MG63 (cell line): ENCODE measurements at regions not wholly inside any gene's neighbourhood (a gene's known extent, or its start where the extent isn't known, plus 50 kb on each side); places are given as distances from the start of the nearest gene placed in this dataset.

Source experiments
- DNase-seq: peaks from one replicate; pipeline ENCODE4 v3.0.0-alpha.2; 2020
- H3K27me3 ChIP-seq: fragments of 250-450 bp; sonication (Bioruptor Pico); 2 replicates; pipeline ENCODE4 v1.5.1; 2020; ENCODE audit warnings: mild to moderate bottlenecking, moderate library complexity
- H3K36me3 ChIP-seq: fragments of 250-450 bp; sonication (Bioruptor Pico); 2 replicates; pipeline ENCODE4 v1.5.1; 2020; ENCODE audit warnings: mild to moderate bottlenecking, moderate library complexity
- H3K4me3 ChIP-seq: fragments of 250-450 bp; sonication (Bioruptor Pico); 2 replicates; pipeline ENCODE4 v1.5.1; 2020; ENCODE audit warnings: mild to moderate bottlenecking, moderate library complexity
- H3K9me3 ChIP-seq: fragments of 250-450 bp; sonication (Bioruptor Pico); 2 replicates; pipeline ENCODE4 v1.5.1; 2020; ENCODE audit warnings: mild to moderate bottlenecking, moderate library complexity

GRCh38 chr1:194104247-194104844 is 917.9 kb upstream of the B3GALT2 start:
- Histone ChIP-seq H3K27me3 (no peaks in the 10 kb centered on the region), H3K36me3 (no peaks in the 10 kb centered on the region)

GRCh38 chr1:194103516-194104246 is 917.3 kb upstream of the B3GALT2 start:
- no peaks in the 10 kb centered on the region for H3K36me3 ChIP-seq
- H3K27me3 ChIP-seq, result no peaks in the 10 kb centered on the region
- no peak for DNase-seq
- H3K4me3 ChIP-seq, result no peak overlapping the region
- H3K9me3 ChIP-seq, result no peaks in the 10 kb centered on the region

More at GRCh38 chr1:194104247-194104844, 917.9 kb upstream of the B3GALT2 start:
- H3K9me3 ChIP-seq, result no peaks in the 10 kb centered on the region
- H3K4me3 ChIP-seq, result no peak overlapping the region
- no peak for DNase-seq

- no peaks in the 10 kb centered on the region for H3K9me3 ChIP-seq
- no peak for DNase-seq
- H3K27me3 ChIP-seq, result no peaks in the 10 kb centered on the region
- H3K4me3 ChIP-seq, result no peak overlapping the region
- H3K36me3 ChIP-seq, result no peaks in the 10 kb centered on the region
Observed at GRCh38 chr1:194103101-194103500, 916.7 kb upstream of the B3GALT2 start.

- Histone ChIP-seq H3K36me3 (no peaks in the 10 kb centered on the region), H3K27me3 (no peaks in the 10 kb centered on the region), H3K9me3 (no peaks in the 10 kb centered on the region), H3K4me3 (no peak overlapping the region)
- no peak for DNase-seq
Observed at GRCh38 chr1:194102607-194103006, 916.2 kb upstream of the B3GALT2 start.

- Histone ChIP-seq H3K9me3 (no peaks in the 10 kb centered on the region), H3K4me3 (no peak overlapping the region), H3K27me3 (no peaks in the 10 kb centered on the region), H3K36me3 (no peaks in the 10 kb centered on the region)
- DNase-seq, result no peak
Observed at GRCh38 chr1:194084755-194085154, 898.3 kb upstream of the B3GALT2 start.

GRCh38 chr1:194081444-194081843 is 895.0 kb upstream of the B3GALT2 start:
- no peaks in the 10 kb centered on the region for H3K9me3 ChIP-seq
- no peak for DNase-seq
- H3K4me3 ChIP-seq, result no peak overlapping the region
- no peaks in the 10 kb centered on the region for H3K27me3 ChIP-seq
- H3K36me3 ChIP-seq, result no peaks in the 10 kb centered on the region

- no peaks in the 10 kb centered on the region for H3K36me3 ChIP-seq
- no peaks in the 10 kb centered on the region for H3K9me3 ChIP-seq
- no peak for DNase-seq
- H3K4me3 ChIP-seq, result no peak overlapping the region
- no peaks in the 10 kb centered on the region for H3K27me3 ChIP-seq
Observed at GRCh38 chr1:194080826-194081225, 894.4 kb upstream of the B3GALT2 start.

- no peak for DNase-seq
- H3K4me3 ChIP-seq, result no peak overlapping the region
- H3K27me3 ChIP-seq, result no peaks in the 10 kb centered on the region
- no peaks in the 10 kb centered on the region for H3K36me3 ChIP-seq
- no peaks in the 10 kb centered on the region; the same call in 1 of the 2 replicates for H3K9me3 ChIP-seq
Observed at GRCh38 chr1:194078765-194079164, 892.4 kb upstream of the B3GALT2 start.

GRCh38 chr1:194076646-194077045 is 890.2 kb upstream of the B3GALT2 start:
- Histone ChIP-seq H3K4me3 (no peak overlapping the region), H3K27me3 (no peaks in the 10 kb centered on the region), H3K9me3 (no peaks in the 10 kb centered on the region; the same call in 1 of the 2 replicates), H3K36me3 (no peaks in the 10 kb centered on the region)
- DNase-seq, result no peak

- Histone ChIP-seq H3K27me3 (no peaks in the 10 kb centered on the region), H3K4me3 (no peak overlapping the region), H3K9me3 (no peaks in the 10 kb centered on the region; the same call in 1 of the 2 replicates), H3K36me3 (no peaks in the 10 kb centered on the region)
- no peak for DNase-seq
Observed at GRCh38 chr1:194073833-194074232, 887.4 kb upstream of the B3GALT2 start.

- Histone ChIP-seq H3K36me3 (no peaks in the 10 kb centered on the region), H3K27me3 (no peaks in the 10 kb centered on the region), H3K9me3 (no peaks in the 10 kb centered on the region; the same call in 1 of the 2 replicates), H3K4me3 (no peak overlapping the region)
- no peak for DNase-seq
Observed at GRCh38 chr1:194071205-194071604, 884.8 kb upstream of the B3GALT2 start.

- H3K4me3 ChIP-seq, result no peak overlapping the region
- no peaks in the 10 kb centered on the region; the same call in 1 of the 2 replicates for H3K9me3 ChIP-seq
- H3K27me3 ChIP-seq, result no peaks in the 10 kb centered on the region
- H3K36me3 ChIP-seq, result no peaks in the 10 kb centered on the region
- DNase-seq, result no peak
Observed at GRCh38 chr1:194069831-194070218, 883.4 kb upstream of the B3GALT2 start.

GRCh38 chr1:194069168-194069830 is 882.9 kb upstream of the B3GALT2 start:
- DNase-seq, result peak; percentile 9
- H3K27me3 ChIP-seq, result no peaks in the 10 kb centered on the region
- no peak overlapping the region for H3K4me3 ChIP-seq
- H3K36me3 ChIP-seq, result no peaks in the 10 kb centered on the region
- H3K9me3 ChIP-seq, result no peaks in the 10 kb centered on the region

- Histone ChIP-seq H3K27me3 (no peaks in the 10 kb centered on the region), H3K4me3 (no peak overlapping the region), H3K9me3 (no peaks in the 10 kb centered on the region), H3K36me3 (no peaks in the 10 kb centered on the region)
- no peak for DNase-seq
Observed at GRCh38 chr1:194068446-194069167, 882.2 kb upstream of the B3GALT2 start.

- no peak for DNase-seq
- no peaks in the 10 kb centered on the region for H3K36me3 ChIP-seq
- no peak overlapping the region for H3K4me3 ChIP-seq
- no peaks in the 10 kb centered on the region for H3K27me3 ChIP-seq
- H3K9me3 ChIP-seq, result no peaks in the 10 kb centered on the region
Observed at GRCh38 chr1:194067772-194068171, 881.4 kb upstream of the B3GALT2 start.

- DNase-seq, result no peak
- Histone ChIP-seq H3K4me3 (no peak overlapping the region), H3K27me3 (no peaks in the 10 kb centered on the region), H3K36me3 (no peaks in the 10 kb centered on the region), H3K9me3 (no peaks in the 10 kb centered on the region)
Observed at GRCh38 chr1:194062962-194063361, 876.5 kb upstream of the B3GALT2 start.

GRCh38 chr1:194062526-194062925 is 876.1 kb upstream of the B3GALT2 start:
- H3K27me3 ChIP-seq, result no peaks in the 10 kb centered on the region
- H3K4me3 ChIP-seq, result no peak overlapping the region
- no peaks in the 10 kb centered on the region for H3K9me3 ChIP-seq
- DNase-seq, result no peak
- no peaks in the 10 kb centered on the region for H3K36me3 ChIP-seq
